DOHH2 (cell line): ENCODE measurements at regions not wholly inside any gene's neighbourhood (a gene's known extent, or its start where the extent isn't known, plus 50 kb on each side); places are given as distances from the start of the nearest gene placed in this dataset.
"Not testable (repeated sequence)": the region's sequence is repeated elsewhere in the genome, so short reads cannot be mapped to it uniquely, and the experiment has no call there.

Source experiments
- H3F3A ChIP-seq: fragments of 200-600 bp; sonication (generic), shearing (Covaris generic); 2 replicates; pipeline ENCODE4 v1.6.0; 2016; ENCODE audit warnings: antibody characterized with exemption, mild to moderate bottlenecking; ENCODE audit not compliant: control insufficient read depth, insufficient read depth
- H3K27ac ChIP-seq: fragments of 200-600 bp; sonication (generic); 2 replicates; pipeline ENCODE4 v1.5.1; 2014; ENCODE audit warnings: low read depth, mild to moderate bottlenecking, low read length, moderate library complexity
- H3K27me3 ChIP-seq: fragments of 200-600 bp; sonication (generic); 2 replicates; pipeline ENCODE4 v1.6.1; 2014; ENCODE audit warnings: mild to moderate bottlenecking, low read length, mixed read lengths; ENCODE audit not compliant: control insufficient read depth
- H3K36me3 ChIP-seq: fragments of 200-600 bp; sonication (generic); 2 replicates; pipeline ENCODE4 v1.6.1; 2014; ENCODE audit warnings: mild to moderate bottlenecking, low read length, moderate library complexity, mixed read lengths; ENCODE audit not compliant: control insufficient read depth
- H3K4me1 ChIP-seq: fragments of 200-600 bp; sonication (generic); 2 replicates; pipeline ENCODE4 v1.6.1; 2014; ENCODE audit warnings: mild to moderate bottlenecking, low read length, mixed read lengths; ENCODE audit not compliant: control insufficient read depth
- H3K4me2 ChIP-seq: fragments of 200-600 bp; sonication (generic); 2 replicates; pipeline ENCODE4 v1.6.0; 2014; ENCODE audit warnings: mild to moderate bottlenecking, low read length, moderate library complexity
- H3K4me3 ChIP-seq: fragments of 200-600 bp; sonication (generic); 2 replicates; pipeline ENCODE4 v1.5.1; 2014; ENCODE audit warnings: mild to moderate bottlenecking, low read length, mixed read lengths
- H3K79me2 ChIP-seq: fragments of 200-600 bp; sonication (generic); 2 replicates; pipeline ENCODE4 v1.6.1; 2014; ENCODE audit warnings: mild to moderate bottlenecking, low read length, mixed read lengths; ENCODE audit not compliant: control insufficient read depth
- H3K9me2 ChIP-seq: fragments of 200-600 bp; sonication (generic); replicated peaks from 2 replicates; pipeline ENCODE4 v1.6.1; 2014; ENCODE audit warnings: mild to moderate bottlenecking, low read length, mixed read lengths; ENCODE audit not compliant: control insufficient read depth
- H3K9me3 ChIP-seq: fragments of 200-600 bp; sonication (generic); 2 replicates; pipeline ENCODE4 v1.6.1; 2014; ENCODE audit warnings: antibody characterized with exemption, low read length, mixed read lengths; ENCODE audit not compliant: control insufficient read depth, insufficient read depth
- H4K20me1 ChIP-seq: fragments of 200-600 bp; sonication (generic); 2 replicates; pipeline ENCODE4 v1.6.0; 2014; ENCODE audit warnings: low read depth, mild to moderate bottlenecking, antibody characterized with exemption, low read length, moderate library complexity; ENCODE audit not compliant: control insufficient read depth, insufficient read depth
- CTCF ChIP-seq: fragments of 200-600 bp; sonication (generic); IDR thresholded peaks from one replicate; pipeline ENCODE4 v1.5.1; 2014; ENCODE audit warnings: antibody characterized with exemption, mild to moderate bottlenecking, low read depth, low read length; ENCODE audit not compliant: poor library complexity, severe bottlenecking
- EZH2phosphoT487 ChIP-seq: fragments of 200-600 bp; sonication (generic); IDR thresholded peaks from 2 replicates; pipeline ENCODE4 v1.6.1; 2017; ENCODE audit warnings: borderline replicate concordance, mild to moderate bottlenecking, antibody characterized with exemption, low read length, moderate library complexity, mixed read lengths

- H3K4me1 ChIP-seq = no peaks in the 10 kb centered on the region
- no peaks in the 10 kb centered on the region for H3K79me2 ChIP-seq
- H3F3A ChIP-seq = no peaks in the 10 kb centered on the region
- TF ChIP-seq EZH2phosphoT487 (no peak), CTCF (no peak)
- no peaks in the 10 kb centered on the region for H3K9me3 ChIP-seq
- H3K27me3 ChIP-seq = no peaks in the 10 kb centered on the region
- H3K4me2 ChIP-seq = no peak overlapping the region
- H3K4me3 ChIP-seq = no peak overlapping the region
- no peak overlapping the region for H3K27ac ChIP-seq
- H3K9me2 ChIP-seq = no peaks in the 10 kb centered on the region
- H4K20me1 ChIP-seq = no peaks in the 10 kb centered on the region
- no peaks in the 10 kb centered on the region for H3K36me3 ChIP-seq
Measured at GRCh38 chr14:38929416-38929815, 173.6 kb downstream of the SEC23A start.

- H3K79me2 ChIP-seq, H3K9me3 ChIP-seq, H3K9me2 ChIP-seq, H3K4me2 ChIP-seq, H4K20me1 ChIP-seq, H3K4me3 ChIP-seq, H3F3A ChIP-seq, H3K27ac ChIP-seq, H3K27me3 ChIP-seq, H3K36me3 ChIP-seq, H3K4me1 ChIP-seq: not testable (repeated sequence)
Measured at GRCh38 chr14:38921893-38922292, 181.1 kb downstream of the SEC23A start.

DNA sequence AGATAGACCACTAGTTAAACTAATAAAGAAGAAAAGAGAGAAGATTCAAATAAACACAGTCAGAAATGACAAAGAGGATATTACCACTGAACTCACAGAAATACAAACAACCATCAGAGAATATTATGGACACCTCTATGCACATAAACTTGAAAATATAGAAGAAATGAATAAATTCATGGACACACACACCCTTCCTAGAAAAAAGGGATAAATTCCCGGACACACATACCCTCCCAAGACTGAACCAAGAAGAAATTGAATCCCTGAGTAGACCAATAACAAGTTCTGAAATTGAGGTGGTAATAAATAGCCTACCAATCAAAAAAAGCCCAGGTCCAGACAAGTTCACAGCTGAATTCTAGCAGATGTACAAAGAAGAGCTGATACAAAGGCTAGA lies 187.9 kb downstream of the SEC23A start:
- Histone ChIP-seq H3K4me3 (no peak overlapping the region), H3K9me3 (no peaks in the 10 kb centered on the region), H3K9me2 (no peaks in the 10 kb centered on the region; the same call in 1 of the 2 replicates), H4K20me1 (no peaks in the 10 kb centered on the region), H3F3A (no peaks in the 10 kb centered on the region), H3K79me2 (no peaks in the 10 kb centered on the region), H3K36me3 (no peaks in the 10 kb centered on the region), H3K4me1 (no peaks in the 10 kb centered on the region), H3K4me2 (no peak overlapping the region), H3K27ac (no peak overlapping the region), H3K27me3 (no peaks in the 10 kb centered on the region)
- TF ChIP-seq EZH2phosphoT487 (no peak), CTCF (no peak)

- no peaks in the 10 kb centered on the region for H3K4me1 ChIP-seq
- no peaks in the 10 kb centered on the region for H3K9me2 ChIP-seq
- H3K4me2 ChIP-seq = no peak overlapping the region
- TF ChIP-seq EZH2phosphoT487 = no peak
- TF ChIP-seq CTCF = no peak
- no peaks in the 10 kb centered on the region for H4K20me1 ChIP-seq
- no peaks in the 10 kb centered on the region; the same call in 1 of the 2 replicates for H3K27me3 ChIP-seq
- H3K36me3 ChIP-seq = no peaks in the 10 kb centered on the region
- no peaks in the 10 kb centered on the region for H3F3A ChIP-seq
- no peaks in the 10 kb centered on the region for H3K9me3 ChIP-seq
- H3K27ac ChIP-seq = no peak overlapping the region
- H3K4me3 ChIP-seq = no peak overlapping the region
- H3K79me2 ChIP-seq = no peaks in the 10 kb centered on the region
Measured at GRCh38 chr14:38910092-38910491, 192.9 kb downstream of the SEC23A start.
